Lung (tissue), 11 donors: ENCODE measurements at regions not wholly inside any gene's neighbourhood (a gene's known extent, or its start where the extent isn't known, plus 50 kb on each side); places are given as distances from the start of the nearest gene placed in this dataset.

Source experiments
- ATAC-seq: fragments of 200-7000 bp; cut with Tn5 transposase; one replicate; pipeline ENCODE4 v1.9.1; 2020; ENCODE audit warnings: moderate number of reproducible peaks; ENCODE audit not compliant: insufficient read depth, low FRiP score
- DNase-seq, 3 donors: peaks; one replicate each; pipeline ENCODE4 v3.0.0-alpha.2; 2013 to 2017
- H3K27ac ChIP-seq, 2 donors: one replicate each; pipeline ENCODE4 v1.5.1; 2013; ENCODE audit warnings: mild to moderate bottlenecking in 2 of 2, moderate library complexity in 2 of 2, control low read depth in 1 of 2, inconsistent platforms in 1 of 2, low read depth in 1 of 2, low read length in 1 of 2
- H3K27me3 ChIP-seq, 3 donors: one replicate each; pipeline ENCODE4 v1.5.1; 2013; ENCODE audit warnings: low read length in 2 of 3; ENCODE audit not compliant: control insufficient read depth in 3 of 3, insufficient read depth in 3 of 3
- H3K36me3 ChIP-seq, 4 donors: one replicate each; pipeline ENCODE4 v1.5.1; 2013; ENCODE audit warnings: low read length in 4 of 4, mild to moderate bottlenecking in 1 of 4, moderate library complexity in 1 of 4; ENCODE audit not compliant: control insufficient read depth in 4 of 4, insufficient read depth in 4 of 4
- H3K4me1 ChIP-seq, 5 donors: one replicate each; pipeline ENCODE4 v1.5.1; 2013; ENCODE audit warnings: low read length in 5 of 5, mild to moderate bottlenecking in 2 of 5, moderate library complexity in 1 of 5; ENCODE audit not compliant: control insufficient read depth in 5 of 5, insufficient read depth in 5 of 5
- H3K4me3 ChIP-seq: one replicate; pipeline ENCODE4 v1.5.1; 2013; ENCODE audit warnings: mild to moderate bottlenecking, control low read depth, moderate library complexity
- H3K9ac ChIP-seq, 2 donors: one replicate each; pipeline ENCODE4 v1.5.1; 2013; ENCODE audit warnings: low read length in 2 of 2, control low read depth in 1 of 2; ENCODE audit not compliant: insufficient read depth in 1 of 2
- H3K9me3 ChIP-seq, 4 donors: one replicate each; pipeline ENCODE4 v1.5.1; 2013; ENCODE audit warnings: low read length in 3 of 4, mild to moderate bottlenecking in 1 of 4, moderate library complexity in 1 of 4; ENCODE audit not compliant: control insufficient read depth in 4 of 4, insufficient read depth in 3 of 4
- WGBS, 2 donors: extraction: QIAGEN DNeasy Blood & Tissue Kit; methylation state at CpG; one replicate each; pipeline ENCODE4 v1.1.7; 2013; 5-methylcytosine and 5-hydroxymethylcytosine counted together
- TF ChIP-seq, protein P1 (sequence below): IDR thresholded peaks from 2 replicates; pipeline ENCODE4 v1.5.1; 2012; ENCODE audit warnings: mild to moderate bottlenecking; ENCODE audit errors: control extremely low read depth, extremely low read depth
- donor health status: control.
- donor health status: control.
- donor health status: Bipolar disorder and iron deficiency.
- donor health status: healthy.
- donor health status: DM: yes; HTN: yes; CAD: no.

GRCh38 chr6:47396401-47397069 lies 81.1 kb upstream of the CD2AP start:
- 91 to 95% methylated on average over 2 of the region's 2 CpGs for WGBS, 2 donors
- peaks cover 0 to 6% (median 0%) of the 10 kb centered on the region in 5 donors for H3K4me1 ChIP-seq
- H3K9ac ChIP-seq = no peak overlapping the region
- H3K4me3 ChIP-seq = no peak overlapping the region
- peak in 2 of 3 donors; percentile 73 to 76 for DNase-seq
- ATAC-seq = no peak
- no peak overlapping the region for H3K27ac ChIP-seq
- TF ChIP-seq, protein P1, sequence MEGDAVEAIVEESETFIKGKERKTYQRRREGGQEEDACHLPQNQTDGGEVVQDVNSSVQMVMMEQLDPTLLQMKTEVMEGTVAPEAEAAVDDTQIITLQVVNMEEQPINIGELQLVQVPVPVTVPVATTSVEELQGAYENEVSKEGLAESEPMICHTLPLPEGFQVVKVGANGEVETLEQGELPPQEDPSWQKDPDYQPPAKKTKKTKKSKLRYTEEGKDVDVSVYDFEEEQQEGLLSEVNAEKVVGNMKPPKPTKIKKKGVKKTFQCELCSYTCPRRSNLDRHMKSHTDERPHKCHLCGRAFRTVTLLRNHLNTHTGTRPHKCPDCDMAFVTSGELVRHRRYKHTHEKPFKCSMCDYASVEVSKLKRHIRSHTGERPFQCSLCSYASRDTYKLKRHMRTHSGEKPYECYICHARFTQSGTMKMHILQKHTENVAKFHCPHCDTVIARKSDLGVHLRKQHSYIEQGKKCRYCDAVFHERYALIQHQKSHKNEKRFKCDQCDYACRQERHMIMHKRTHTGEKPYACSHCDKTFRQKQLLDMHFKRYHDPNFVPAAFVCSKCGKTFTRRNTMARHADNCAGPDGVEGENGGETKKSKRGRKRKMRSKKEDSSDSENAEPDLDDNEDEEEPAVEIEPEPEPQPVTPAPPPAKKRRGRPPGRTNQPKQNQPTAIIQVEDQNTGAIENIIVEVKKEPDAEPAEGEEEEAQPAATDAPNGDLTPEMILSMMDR = no peak
- H3K27me3 ChIP-seq = no peaks in the 10 kb centered on the region
- peaks cover 0 to 6% (median under 1%) of the 10 kb centered on the region in 4 donors for H3K9me3 ChIP-seq
- no peaks in the 10 kb centered on the region for H3K36me3 ChIP-seq

DNA sequence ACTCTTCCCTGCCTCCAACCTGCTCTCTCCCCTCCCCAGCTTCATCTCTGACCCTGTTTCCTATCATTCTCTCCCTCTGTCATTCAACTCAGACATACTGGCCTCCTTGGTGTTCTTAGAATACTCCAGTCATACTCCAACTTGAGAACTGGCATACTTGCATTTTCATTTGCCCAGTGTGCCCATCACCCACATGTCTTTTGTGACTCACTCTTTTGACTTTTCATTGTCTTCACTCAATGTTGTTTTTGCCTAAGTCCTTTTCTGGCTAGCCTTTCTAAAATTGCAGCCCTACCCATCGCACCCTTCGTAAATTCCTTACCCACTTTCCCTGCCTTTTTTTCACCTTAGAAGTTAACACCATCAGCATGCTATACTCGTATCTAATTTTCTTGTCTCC lies 77.0 kb upstream of the CD2AP start:
- no peak overlapping the region for H3K9ac ChIP-seq
- H3K4me3 ChIP-seq = no peak overlapping the region
- TF ChIP-seq, protein P1 = no peak
- WGBS, 2 donors = 80 to 86% methylated on average over 3 of the region's 3 CpGs
- H3K27ac ChIP-seq = no peak overlapping the region
- H3K9me3 ChIP-seq = no peaks in the 10 kb centered on the region
- H3K4me1 ChIP-seq = peaks cover 0 to 15% (median 0%) of the 10 kb centered on the region in 5 donors
- ATAC-seq = no peak
- no peak for DNase-seq
- no peaks in the 10 kb centered on the region for H3K36me3 ChIP-seq
- no peaks in the 10 kb centered on the region for H3K27me3 ChIP-seq

GRCh38 chr6:47402081-47402480 lies 75.5 kb upstream of the CD2AP start:
- Histone ChIP-seq H3K4me3 (no peak overlapping the region), H3K9ac (no peak overlapping the region), H3K36me3 (no peaks in the 10 kb centered on the region), H3K27me3 (no peaks in the 10 kb centered on the region), H3K27ac (no peak overlapping the region), H3K4me1 (peaks cover 0 to 9% (median 0%) of the 10 kb centered on the region in 5 donors), H3K9me3 (no peaks in the 10 kb centered on the region)
- WGBS, 2 donors = 57 to 78% methylated on average over 3 of the region's 3 CpGs
- TF ChIP-seq, protein P1 = no peak
- DNase-seq (peak in 1 of 3 donors; percentile 57), ATAC-seq (no peak)

- H3K9me3 ChIP-seq = no peaks in the 10 kb centered on the region
- DNase-seq (no peak), ATAC-seq (no peak)
- WGBS, 2 donors = 88 to 92% methylated on average over 2 of the region's 2 CpGs
- no peak overlapping the region for H3K4me3 ChIP-seq
- TF ChIP-seq, protein P1 = no peak
- no peaks in the 10 kb centered on the region for H3K27me3 ChIP-seq
- H3K36me3 ChIP-seq = no peaks in the 10 kb centered on the region
- peaks cover 0 to 9% (median 0%) of the 10 kb centered on the region in 5 donors for H3K4me1 ChIP-seq
- H3K9ac ChIP-seq = no peak overlapping the region
- no peak overlapping the region for H3K27ac ChIP-seq
Observed at GRCh38 chr6:47403056-47403455, 74.5 kb upstream of the CD2AP start.
